ENCODE measurements at regions not wholly inside any gene's neighbourhood (a gene's known extent, or its start where the extent isn't known, plus 50 kb on each side); places are given as distances from the start of the nearest gene placed in this dataset.
"Not testable (repeated sequence)": the region's sequence is repeated elsewhere in the genome, so short reads cannot be mapped to it uniquely, and the experiment has no call there.

DNA sequence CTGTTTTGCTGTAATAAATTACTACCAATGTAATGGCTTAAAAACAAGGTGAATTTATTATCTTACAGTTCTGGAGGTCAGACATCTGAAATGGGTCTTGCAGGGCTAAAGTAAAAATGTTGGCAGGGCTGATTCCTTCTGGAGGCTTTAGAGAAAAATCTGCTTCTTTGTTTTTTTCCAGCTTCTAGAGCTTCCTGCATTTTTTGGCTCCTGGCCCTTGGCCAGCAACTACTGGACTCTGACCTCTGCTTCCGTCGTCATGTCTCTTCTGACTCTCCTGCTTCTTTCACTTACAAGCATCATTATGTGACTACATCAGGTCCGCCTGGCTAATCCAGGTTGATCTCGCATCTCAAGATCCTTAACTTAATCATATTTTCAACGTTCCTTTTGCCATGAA lies 350.9 kb downstream of the S1PR1 start:
- DNase-seq = no peak

DNA sequence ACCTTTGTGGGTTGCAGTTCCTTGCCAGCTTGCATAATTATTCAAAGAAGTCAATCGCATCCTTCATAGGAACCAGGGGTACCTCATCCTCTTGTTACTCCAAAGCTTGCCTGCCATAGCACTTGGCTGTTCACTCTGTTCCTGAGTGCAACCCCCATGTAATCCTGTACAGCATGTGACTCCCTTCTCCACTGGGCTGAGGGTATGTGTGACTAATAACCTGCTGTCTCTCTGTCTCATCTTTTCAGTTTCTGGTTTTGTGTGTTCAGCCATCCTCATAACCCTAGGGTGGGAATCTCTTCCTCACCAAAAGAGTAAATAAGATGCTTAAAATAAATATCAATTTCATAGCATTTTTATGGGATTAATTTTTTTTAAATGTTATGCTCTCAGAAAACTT lies 351.9 kb downstream of the S1PR1 start:
- no peak for DNase-seq

DNA sequence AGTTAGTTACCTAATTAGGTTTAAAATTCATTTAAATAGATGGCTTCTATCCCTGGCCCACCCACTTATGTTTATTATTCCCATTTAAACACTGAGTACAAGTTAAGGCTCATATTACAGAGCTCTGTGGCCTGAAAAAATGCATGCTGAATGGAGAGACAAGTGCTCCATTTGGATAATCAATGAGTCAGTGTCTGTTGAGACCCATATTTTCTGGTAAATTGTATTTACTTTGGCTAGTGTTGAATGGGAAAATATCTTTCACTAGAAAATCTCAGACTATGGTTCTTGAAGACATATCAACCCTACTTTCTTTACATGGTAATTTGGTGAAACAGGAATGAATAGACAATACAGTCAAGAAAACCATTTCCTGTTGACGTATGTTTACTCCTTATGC lies 356.0 kb downstream of the S1PR1 start:
- no peak for DNase-seq

DNA sequence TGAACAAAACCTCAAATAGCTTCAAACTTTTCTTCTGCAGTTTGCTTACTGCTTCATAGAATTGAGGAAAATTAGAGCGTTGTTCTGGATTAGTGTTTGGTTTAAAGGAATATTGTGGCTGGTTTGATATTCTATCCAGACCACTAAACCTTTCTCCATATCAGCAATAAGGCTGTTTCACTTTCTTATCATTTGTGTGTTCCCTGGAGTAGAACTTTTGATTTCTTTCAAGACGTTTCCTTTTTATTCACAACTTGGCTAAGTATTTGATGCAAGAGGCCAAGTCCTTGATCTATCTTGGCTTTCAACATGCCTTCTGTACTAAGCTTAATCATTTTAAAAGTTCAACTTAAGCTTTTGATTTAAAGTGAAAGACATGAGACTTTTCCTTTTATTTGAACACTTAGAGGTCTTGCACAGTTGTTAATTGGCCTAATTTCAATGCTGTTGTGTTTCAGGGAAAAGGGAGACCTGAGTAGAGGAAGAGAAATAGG lies 359.1 kb downstream of the S1PR1 start:
- DNase-seq = no peak

DNA sequence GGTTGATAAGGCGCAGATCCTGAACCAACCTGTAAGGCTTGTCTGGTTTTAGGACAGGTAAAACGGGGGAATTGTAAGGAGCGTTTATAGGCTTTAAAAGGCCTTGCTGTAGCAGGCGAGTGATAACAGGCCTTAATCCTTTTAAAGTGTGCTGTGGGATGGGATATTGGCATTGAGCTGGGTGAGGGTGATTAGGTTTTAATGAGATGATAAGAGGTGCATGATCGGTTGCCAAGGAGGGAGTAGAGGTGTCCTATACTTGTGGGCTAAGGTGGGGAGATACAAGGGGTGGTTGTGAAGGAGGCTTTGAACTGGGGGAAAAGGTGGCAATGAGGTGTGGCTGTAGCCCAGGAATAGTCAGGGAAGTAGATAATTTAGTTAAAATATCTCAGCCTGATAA lies 363.8 kb downstream of the S1PR1 start:
- DNase-seq = not testable (repeated sequence)

DNA sequence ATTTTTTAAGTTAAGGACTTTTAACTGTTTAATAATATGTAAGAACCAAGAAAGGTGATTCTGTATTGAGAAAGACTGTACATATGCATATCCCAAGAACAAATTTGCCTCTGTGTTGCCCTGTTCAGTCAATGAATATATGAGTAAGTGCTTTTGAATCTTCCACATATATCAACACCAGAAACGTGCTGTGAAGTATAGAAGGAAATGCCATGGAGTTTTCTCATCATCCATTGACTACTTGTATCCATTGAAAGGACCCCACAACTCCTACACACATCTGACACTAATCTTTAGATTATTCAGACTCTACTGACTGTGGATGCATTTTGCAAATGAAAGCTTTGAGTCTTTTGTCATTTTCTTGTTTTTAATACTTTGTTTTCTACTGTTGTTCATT lies 366.9 kb downstream of the S1PR1 start:
- no peak for DNase-seq

DNA sequence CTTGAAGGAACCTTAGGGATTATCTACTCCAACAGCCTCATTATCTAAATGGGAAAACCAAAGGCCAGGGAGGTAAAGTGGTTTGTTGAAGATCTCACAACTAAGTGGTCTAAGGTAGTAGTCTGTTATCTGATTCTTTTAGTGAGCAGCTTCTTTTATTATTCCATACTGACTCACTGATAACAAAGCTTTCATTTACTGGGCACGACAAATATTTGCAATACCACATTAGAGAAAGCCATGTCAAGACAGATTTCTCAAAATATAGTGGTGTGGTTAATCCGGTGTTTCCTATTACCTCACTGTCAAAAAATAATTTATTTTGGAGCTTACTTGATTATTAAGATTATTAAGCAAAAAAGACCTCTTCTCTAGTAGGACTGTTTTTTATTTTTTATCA lies 369.1 kb downstream of the S1PR1 start:
- no peak for DNase-seq

GRCh38 chr1:101613546-101613945 lies 376.7 kb downstream of the S1PR1 start:
- no peak for DNase-seq

DNA sequence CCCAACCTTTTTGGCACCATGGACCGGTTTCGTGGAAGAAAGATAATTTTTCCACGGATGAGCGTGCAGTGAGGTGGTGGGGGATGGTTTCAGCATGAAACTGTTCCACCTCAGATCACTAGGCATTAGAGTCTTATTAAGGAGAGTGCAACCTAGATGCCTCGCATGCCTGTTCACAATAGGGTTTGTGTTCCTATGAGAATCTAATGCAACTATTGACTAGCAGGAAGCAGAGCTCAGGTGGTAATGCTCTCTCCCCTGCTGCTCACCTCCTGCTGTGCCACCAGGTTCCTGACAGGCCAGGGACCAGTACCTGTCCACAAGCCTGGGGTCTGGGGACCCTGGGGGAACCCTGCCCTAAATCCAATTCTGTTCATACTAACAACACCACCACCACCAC lies 377.8 kb downstream of the OLFM3 start:
- no peak for DNase-seq

GRCh38 chr1:101632548-101633272 lies 364.0 kb downstream of the OLFM3 start:
- DNase-seq = no peak

DNA sequence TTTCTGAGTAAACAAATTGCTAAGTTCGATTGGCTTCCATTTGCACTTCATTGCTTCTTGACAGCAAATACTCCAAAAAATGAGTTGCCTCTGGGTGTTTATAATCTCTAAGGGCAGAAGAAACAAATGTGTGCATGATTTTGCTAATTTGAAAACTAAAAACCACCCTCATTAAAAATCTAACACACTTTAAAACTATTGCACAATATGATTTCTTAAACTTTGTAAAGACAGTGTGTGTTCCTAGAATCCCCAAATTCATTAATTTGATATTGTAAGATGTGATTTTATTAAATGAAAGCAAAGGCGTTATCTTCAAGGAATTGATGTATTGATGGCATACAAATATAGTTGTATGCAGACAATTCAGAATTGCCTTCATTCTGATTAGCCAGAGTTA lies 350.9 kb downstream of the OLFM3 start:
- no peak for DNase-seq

DNA sequence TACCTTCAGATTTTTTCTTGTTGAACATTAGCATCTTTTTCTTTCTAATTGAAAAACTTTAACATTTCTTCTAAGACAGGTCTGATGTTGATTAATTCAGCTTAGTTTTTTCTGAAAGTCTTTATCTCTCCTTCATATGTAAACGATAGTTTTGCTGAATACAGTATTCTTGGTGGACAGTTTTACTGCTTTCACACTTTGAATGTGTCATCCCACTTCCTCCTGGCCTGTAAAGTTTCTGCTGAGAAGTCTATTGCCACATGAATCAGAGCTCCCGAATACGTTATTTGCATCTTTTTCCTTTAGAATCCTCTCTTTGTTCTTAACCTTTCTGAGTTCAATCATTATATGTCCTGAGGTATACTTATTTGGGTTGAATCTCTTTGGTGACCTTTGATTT lies 344.2 kb downstream of the OLFM3 start:
- DNase-seq = no peak

DNA sequence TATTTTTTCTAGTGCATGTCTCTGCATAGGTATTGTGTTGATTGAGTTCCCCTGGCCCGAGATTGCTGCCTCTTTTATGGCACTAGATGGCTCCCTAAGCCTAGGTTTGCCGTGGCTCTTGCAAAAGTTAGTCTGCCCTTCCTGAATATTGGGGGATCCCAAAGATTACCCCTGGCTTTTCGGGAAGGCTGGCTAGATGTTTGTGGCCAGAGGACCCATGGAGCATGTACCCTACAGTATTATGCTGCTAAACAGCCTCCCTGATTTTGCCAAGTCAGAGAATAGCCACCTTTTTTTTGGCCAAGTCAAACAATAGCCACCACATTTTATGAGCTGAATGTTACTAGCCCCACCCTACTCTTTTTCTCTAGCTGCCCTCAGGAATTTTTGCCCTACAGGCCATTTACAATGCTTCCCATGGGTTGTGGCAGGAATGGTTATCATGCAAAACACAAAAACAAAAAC lies 343.2 kb downstream of the OLFM3 start:
- DNase-seq = no peak

DNA sequence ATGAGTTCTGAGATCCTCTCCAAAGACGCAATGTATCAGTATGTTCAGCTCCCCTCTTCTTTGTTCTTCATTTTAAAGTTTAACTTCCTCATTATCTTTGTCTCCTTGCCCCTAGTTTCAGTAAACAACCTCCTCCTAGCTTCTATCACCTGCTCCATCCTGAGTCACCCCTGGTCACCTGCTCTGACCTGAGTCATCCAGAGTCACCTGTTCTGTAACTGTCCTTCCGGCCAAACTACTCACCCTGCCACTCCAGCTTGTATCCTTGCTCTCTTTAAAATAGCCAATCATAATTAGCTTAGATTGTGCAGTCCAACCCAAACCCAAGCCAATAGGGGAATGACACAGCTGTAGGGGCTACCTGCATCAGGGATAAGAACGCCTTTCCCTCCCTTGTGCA lies 332.0 kb downstream of the OLFM3 start:
- no peak for DNase-seq

GRCh38 chr1:101667761-101668160 lies 329.0 kb downstream of the OLFM3 start:
- DNase-seq = no peak

GRCh38 chr1:101683136-101683535 lies 313.6 kb downstream of the OLFM3 start:
- no peak for DNase-seq

DNA sequence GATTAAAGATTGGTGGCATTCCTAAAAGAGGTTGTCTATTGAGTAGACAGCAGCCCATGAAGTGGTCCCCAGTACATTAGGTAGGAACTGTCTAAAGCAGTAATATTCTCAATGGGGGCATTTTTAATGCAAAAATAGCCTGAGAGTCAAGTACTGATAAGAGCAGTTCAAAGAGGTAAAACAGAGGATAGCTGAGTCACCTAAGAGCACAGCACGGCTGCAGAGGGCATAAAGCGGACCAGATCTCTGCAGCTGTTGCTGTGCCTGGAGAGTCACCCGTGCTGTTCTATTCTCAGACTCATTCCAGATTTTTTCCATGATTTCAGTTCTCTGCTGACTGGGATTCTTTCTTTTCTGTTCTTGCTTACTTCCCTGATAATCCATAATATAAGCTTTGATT lies 313.2 kb downstream of the OLFM3 start:
- DNase-seq = no peak

- no peak for DNase-seq
Observed at GRCh38 chr1:101697072-101697471, 299.7 kb downstream of the OLFM3 start.

DNA sequence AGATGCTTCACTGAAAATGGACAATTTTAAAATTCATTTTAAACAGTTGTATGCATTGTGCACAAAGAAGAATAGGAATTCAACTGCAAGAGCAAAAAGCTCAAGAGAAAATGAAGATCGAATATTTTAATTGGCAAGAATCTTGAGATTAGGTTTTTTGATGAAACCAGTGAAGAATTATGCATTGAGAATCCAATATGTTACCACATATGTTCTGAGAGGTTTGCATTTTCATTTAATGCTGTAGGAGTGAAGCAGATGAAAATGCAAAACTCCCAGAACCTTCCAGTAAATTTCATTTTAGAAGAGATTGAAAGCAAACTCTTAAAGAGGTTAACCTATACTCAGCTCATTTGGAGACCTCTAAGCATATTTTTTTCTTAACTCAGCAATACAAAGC lies 298.0 kb downstream of the OLFM3 start:
- no peak for DNase-seq

DNA sequence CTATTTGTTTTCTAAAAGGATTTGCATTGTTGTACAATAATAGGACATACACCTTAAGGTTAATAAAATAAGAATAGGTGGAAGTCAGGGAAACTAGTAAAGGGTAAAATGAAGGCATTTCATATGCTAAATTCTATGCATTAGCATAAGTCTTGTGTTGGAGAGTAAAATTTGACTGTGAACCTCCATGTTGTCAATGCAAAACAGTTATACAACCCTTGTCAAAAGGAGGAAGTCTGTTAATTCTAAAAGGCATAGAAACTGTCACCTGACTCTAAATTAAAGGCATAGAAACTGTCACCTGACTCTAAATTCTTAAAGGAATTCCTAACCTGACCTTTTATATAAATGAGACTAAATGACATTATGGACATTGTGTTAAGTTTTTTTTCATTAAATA lies 291.8 kb downstream of the OLFM3 start:
- DNase-seq = no peak

DNA sequence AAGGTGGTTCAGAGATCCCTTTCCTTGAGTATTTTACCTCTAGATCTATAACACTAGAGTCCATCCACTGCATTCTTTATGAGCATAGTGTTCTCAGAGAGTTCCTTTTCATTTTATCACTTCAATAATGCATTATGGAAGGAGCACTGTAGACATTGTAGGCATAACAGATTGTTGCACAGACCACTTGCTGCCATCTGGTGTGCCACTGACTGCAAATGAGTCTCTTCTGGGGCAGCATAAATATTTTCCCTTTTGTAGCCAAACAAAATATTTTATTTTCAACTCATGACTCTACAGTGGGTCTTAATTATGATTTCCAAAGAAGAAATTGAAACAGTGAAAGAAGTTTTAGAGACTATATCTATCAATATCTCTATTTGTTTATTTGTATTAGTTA lies 290.4 kb downstream of the OLFM3 start:
- no peak for DNase-seq

GRCh38 chr1:101709721-101710120 lies 287.0 kb downstream of the OLFM3 start:
- DNase-seq = no peak

GRCh38 chr1:101713760-101714159 lies 283.0 kb downstream of the OLFM3 start:
- DNase-seq = no peak

GRCh38 chr1:101723415-101723814 lies 273.3 kb downstream of the OLFM3 start:
- DNase-seq = no peak

- no peak for DNase-seq
Observed at GRCh38 chr1:101728029-101728428, 268.7 kb downstream of the OLFM3 start.
